ENCODE measurements at regions not wholly inside any gene's neighbourhood (a gene's known extent, or its start where the extent isn't known, plus 50 kb on each side); places are given as distances from the start of the nearest gene placed in this dataset.
"Not testable (repeated sequence)": the region's sequence is repeated elsewhere in the genome, so short reads cannot be mapped to it uniquely, and the experiment has no call there.

DNA sequence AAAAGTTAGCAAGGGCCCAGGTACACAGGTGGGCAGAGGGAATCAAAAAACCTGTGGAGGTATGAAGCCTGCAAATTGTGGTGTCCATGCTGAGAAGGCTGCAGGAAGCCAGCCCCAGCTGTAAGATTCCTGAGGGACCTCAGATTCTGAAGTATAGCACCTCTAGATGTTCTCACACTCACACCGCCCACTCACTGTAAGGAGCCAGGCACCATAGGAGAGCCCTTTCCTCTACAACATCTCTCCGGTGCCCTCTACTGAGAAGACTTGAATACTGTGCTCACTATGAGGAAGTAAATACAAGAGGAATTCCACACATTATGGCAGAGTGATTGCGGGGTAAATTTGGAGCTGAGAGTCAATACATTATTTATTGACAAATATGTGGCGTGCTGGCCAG lies 68.9 kb upstream of the RUBCNL start:
- TF ChIP-seq POLR2A (IDR thresholded peaks at IDR 0.05), result not testable (repeated sequence)
- TF ChIP-seq, protein P1, sequence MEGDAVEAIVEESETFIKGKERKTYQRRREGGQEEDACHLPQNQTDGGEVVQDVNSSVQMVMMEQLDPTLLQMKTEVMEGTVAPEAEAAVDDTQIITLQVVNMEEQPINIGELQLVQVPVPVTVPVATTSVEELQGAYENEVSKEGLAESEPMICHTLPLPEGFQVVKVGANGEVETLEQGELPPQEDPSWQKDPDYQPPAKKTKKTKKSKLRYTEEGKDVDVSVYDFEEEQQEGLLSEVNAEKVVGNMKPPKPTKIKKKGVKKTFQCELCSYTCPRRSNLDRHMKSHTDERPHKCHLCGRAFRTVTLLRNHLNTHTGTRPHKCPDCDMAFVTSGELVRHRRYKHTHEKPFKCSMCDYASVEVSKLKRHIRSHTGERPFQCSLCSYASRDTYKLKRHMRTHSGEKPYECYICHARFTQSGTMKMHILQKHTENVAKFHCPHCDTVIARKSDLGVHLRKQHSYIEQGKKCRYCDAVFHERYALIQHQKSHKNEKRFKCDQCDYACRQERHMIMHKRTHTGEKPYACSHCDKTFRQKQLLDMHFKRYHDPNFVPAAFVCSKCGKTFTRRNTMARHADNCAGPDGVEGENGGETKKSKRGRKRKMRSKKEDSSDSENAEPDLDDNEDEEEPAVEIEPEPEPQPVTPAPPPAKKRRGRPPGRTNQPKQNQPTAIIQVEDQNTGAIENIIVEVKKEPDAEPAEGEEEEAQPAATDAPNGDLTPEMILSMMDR (IDR thresholded peaks at IDR 0.05), result not testable (repeated sequence)
